ENCODE measurements at regions not wholly inside any gene's neighbourhood (a gene's known extent, or its start where the extent isn't known, plus 50 kb on each side); places are given as distances from the start of the nearest gene placed in this dataset.

GRCh38 chr5:17441351-17441750 is 56.7 kb upstream of the TAF11L2 start:
- TF ChIP-seq YY1 (IDR thresholded peaks at IDR 0.05; ENCODE audit: low read depth) (no peak), ZBTB7A (IDR thresholded peaks at IDR 0.05; ENCODE audit: low read depth) (no peak)

- TF ChIP-seq FOXM1 (IDR thresholded peaks at IDR 0.05; ENCODE audit: borderline replicate concordance, low read depth) (no peak), MAX (IDR thresholded peaks at IDR 0.05) (no peak), EP300 (IDR thresholded peaks at IDR 0.05; ENCODE audit: borderline replicate concordance) (no peak), CEBPB (IDR thresholded peaks at IDR 0.05) (no peak), ZBTB7A (IDR thresholded peaks at IDR 0.05; ENCODE audit: low read depth) (no peak), CREB1 (IDR thresholded peaks at IDR 0.05; ENCODE audit: low read depth) (no peak), YY1 (IDR thresholded peaks at IDR 0.05; ENCODE audit: low read depth) (no peak)
These were observed 54.5 kb upstream of the TAF11L2 start for GRCh38 chr5:17443333-17444130.

GRCh38 chr5:17444496-17444895 is 53.5 kb upstream of the TAF11L2 start:
- no peak for TF ChIP-seq ZBTB7A (IDR thresholded peaks at IDR 0.05; ENCODE audit: low read depth)
- no peak for TF ChIP-seq REST (IDR thresholded peaks at IDR 0.05; ENCODE audit: low read depth)
- no peak for TF ChIP-seq FOXM1 (IDR thresholded peaks at IDR 0.05; ENCODE audit: borderline replicate concordance, low read depth)
- TF ChIP-seq USF1 (IDR thresholded peaks at IDR 0.05) = no peak
- TF ChIP-seq TAF1 (IDR thresholded peaks at IDR 0.05; ENCODE audit: low read depth) = no peak
- TF ChIP-seq EGR1 (IDR thresholded peaks at IDR 0.05) = no peak
- no peak for TF ChIP-seq MAX (IDR thresholded peaks at IDR 0.05)
- TF ChIP-seq EP300 (IDR thresholded peaks at IDR 0.05; ENCODE audit: borderline replicate concordance) = no peak
- no peak for TF ChIP-seq YY1 (IDR thresholded peaks at IDR 0.05; ENCODE audit: low read depth)
- no peak for TF ChIP-seq CREB1 (IDR thresholded peaks at IDR 0.05; ENCODE audit: low read depth)
- no peak for TF ChIP-seq RAD21 (IDR thresholded peaks at IDR 0.05; ENCODE audit: low read depth)
- no peak for TF ChIP-seq CEBPB (IDR thresholded peaks at IDR 0.05)

GRCh38 chr5:17445185-17445584 is 52.8 kb upstream of the TAF11L2 start:
- TF ChIP-seq EP300 (IDR thresholded peaks at IDR 0.05; ENCODE audit: borderline replicate concordance) (no peak), MAX (IDR thresholded peaks at IDR 0.05) (no peak), TEAD4 (IDR thresholded peaks at IDR 0.05) (no peak), ZBTB7A (IDR thresholded peaks at IDR 0.05; ENCODE audit: low read depth) (no peak), TAF1 (IDR thresholded peaks at IDR 0.05; ENCODE audit: low read depth) (no peak)

Data from Ishikawa (cell line).